ENCODE measurements at regions not wholly inside any gene's neighbourhood (a gene's known extent, or its start where the extent isn't known, plus 50 kb on each side); places are given as distances from the start of the nearest gene placed in this dataset.

- Mint-ChIP-seq H3K27me3 (peaks cover 9% of the 10 kb centered on the region), H3K4me1 (no peaks in the 10 kb centered on the region), H3K9me3 (peaks cover 23% of the 10 kb centered on the region), H3K36me3 (ENCODE audit: low read depth) (no peaks in the 10 kb centered on the region), H3K27ac (no peak overlapping the region), H3K4me3 (no peak overlapping the region)
- no peak for DNase-seq
- intact Hi-C loops (cut with micrococcal nuclease), result no loop called here
Measured at GRCh38 chr10:31630861-31631567, 297.6 kb downstream of the ARHGAP12 start.

DNA sequence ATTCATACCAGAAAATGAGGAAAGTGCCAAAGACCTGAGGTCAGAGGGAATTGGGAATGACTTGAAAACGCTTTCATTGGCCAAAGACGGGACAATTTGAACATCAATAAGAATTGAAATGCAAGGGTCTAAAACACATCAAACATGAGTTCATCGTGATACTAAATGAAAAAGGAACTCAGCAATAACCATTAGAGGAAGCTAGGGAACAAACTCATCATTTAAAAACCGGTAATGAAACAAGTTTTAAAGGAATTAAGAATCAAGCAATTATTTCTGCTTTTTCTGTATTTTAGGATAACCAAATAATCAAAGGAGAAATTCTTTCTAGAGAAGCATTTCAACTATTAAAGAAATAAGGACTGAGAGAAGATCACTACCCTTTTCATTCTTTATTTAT, 303.1 kb downstream of the ARHGAP12 start:
- H3K4me3 Mint-ChIP-seq, result no peak overlapping the region
- no peaks in the 10 kb centered on the region for H3K4me1 Mint-ChIP-seq

DNA sequence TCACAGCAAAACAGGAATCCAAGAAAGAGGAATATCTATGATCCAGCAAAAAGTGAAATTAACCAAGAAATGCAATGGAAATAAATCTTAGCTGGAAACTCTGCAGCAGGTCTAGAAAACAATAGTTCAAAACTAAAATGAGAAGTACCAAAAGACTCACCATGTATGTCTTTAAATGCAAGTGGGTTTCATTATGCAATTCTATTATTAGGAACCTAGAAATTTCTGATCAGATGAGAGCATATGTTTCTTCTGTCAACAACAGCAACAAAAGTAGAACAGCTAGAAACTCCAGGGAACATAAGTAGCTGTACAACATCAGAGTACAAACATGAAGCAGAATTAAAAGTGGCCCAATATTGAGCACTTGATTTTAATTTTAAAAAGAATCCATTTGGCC, 304.0 kb downstream of the ARHGAP12 start:
- H3K36me3 Mint-ChIP-seq (ENCODE audit: low read depth), result no peaks in the 10 kb centered on the region
- no peak overlapping the region for H3K4me3 Mint-ChIP-seq
- no peaks in the 10 kb centered on the region for H3K4me1 Mint-ChIP-seq
- intact Hi-C loops (cut with micrococcal nuclease), result no loop called here
- H3K9me3 Mint-ChIP-seq, result peaks cover 22% of the 10 kb centered on the region
- H3K27me3 Mint-ChIP-seq, result peaks cover 7% of the 10 kb centered on the region
- no peak overlapping the region for H3K27ac Mint-ChIP-seq
- DNase-seq, result no peak

More for the DNA sequence above, 303.1 kb downstream of the ARHGAP12 start:
- DNase-seq, result no peak
- no peaks in the 10 kb centered on the region for H3K36me3 Mint-ChIP-seq (ENCODE audit: low read depth)
- H3K9me3 Mint-ChIP-seq, result peaks cover 29% of the 10 kb centered on the region
- intact Hi-C loops (cut with micrococcal nuclease), result no loop called here
- H3K27ac Mint-ChIP-seq, result no peak overlapping the region
- H3K27me3 Mint-ChIP-seq, result peaks cover 12% of the 10 kb centered on the region

- Mint-ChIP-seq H3K36me3 (ENCODE audit: low read depth) (no peaks in the 10 kb centered on the region), H3K4me1 (no peaks in the 10 kb centered on the region), H3K4me3 (no peak overlapping the region), H3K27me3 (peaks cover 3% of the 10 kb centered on the region), H3K9me3 (peaks cover 21% of the 10 kb centered on the region), H3K27ac (no peak overlapping the region)
- DNase-seq, result no peak
- intact Hi-C loops (cut with micrococcal nuclease), result no loop called here
Measured at GRCh38 chr10:31623947-31624346, 304.7 kb downstream of the ARHGAP12 start.

DNA sequence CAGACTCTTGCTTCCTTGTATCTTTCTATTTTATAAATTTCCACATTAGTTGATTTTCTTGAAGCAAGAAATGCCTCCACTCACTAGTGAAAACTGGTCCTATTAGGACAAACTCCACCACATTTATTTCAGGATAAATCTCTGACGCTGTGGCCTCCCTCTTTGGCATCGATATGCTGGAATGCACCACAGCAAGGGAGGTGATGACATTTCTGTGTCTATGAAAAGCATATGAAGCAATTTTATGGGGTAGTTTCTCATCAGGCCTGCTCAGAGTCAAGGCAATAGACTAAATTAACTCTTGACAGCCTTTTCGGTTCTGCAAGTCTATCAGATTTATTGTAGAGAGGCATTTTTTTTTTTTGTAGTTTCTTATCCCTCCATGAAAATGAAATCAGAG, 304.4 kb downstream of the ZEB1 start:
- H3K36me3 Mint-ChIP-seq (ENCODE audit: low read depth), result no peaks in the 10 kb centered on the region
- H3K4me1 Mint-ChIP-seq, result no peaks in the 10 kb centered on the region
- peaks cover 3% of the 10 kb centered on the region for H3K27me3 Mint-ChIP-seq
- no peak overlapping the region for H3K27ac Mint-ChIP-seq
- H3K4me3 Mint-ChIP-seq, result no peak overlapping the region
- peaks cover 21% of the 10 kb centered on the region for H3K9me3 Mint-ChIP-seq
- DNase-seq, result no peak
- intact Hi-C loops (cut with micrococcal nuclease), result no loop called here

DNA sequence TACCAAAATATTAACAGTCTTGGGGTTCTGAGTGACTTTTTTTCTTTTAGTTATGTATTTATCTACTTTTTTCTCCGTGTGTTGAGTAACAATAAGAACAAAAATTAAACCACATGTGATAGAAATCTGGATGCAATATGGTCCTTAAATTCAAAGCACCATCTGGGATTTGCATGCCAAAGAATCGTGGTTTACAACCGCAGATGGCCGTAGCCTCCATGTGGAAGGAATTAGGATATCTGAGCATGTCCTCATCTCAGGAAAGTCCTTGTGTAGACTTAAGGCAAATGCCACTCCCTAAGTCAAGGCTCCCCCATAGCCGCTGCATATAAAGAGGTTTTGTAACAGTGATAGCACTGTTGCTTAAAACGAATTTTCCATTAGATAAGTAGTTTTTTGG, 304.0 kb downstream of the ZEB1 start:
- DNase-seq, result no peak
- Mint-ChIP-seq H3K36me3 (ENCODE audit: low read depth) (no peaks in the 10 kb centered on the region), H3K27ac (no peak overlapping the region), H3K27me3 (peaks cover 3% of the 10 kb centered on the region), H3K9me3 (peaks cover 21% of the 10 kb centered on the region), H3K4me1 (no peaks in the 10 kb centered on the region), H3K4me3 (no peak overlapping the region)
- intact Hi-C loops (cut with micrococcal nuclease), result no loop called here

DNA sequence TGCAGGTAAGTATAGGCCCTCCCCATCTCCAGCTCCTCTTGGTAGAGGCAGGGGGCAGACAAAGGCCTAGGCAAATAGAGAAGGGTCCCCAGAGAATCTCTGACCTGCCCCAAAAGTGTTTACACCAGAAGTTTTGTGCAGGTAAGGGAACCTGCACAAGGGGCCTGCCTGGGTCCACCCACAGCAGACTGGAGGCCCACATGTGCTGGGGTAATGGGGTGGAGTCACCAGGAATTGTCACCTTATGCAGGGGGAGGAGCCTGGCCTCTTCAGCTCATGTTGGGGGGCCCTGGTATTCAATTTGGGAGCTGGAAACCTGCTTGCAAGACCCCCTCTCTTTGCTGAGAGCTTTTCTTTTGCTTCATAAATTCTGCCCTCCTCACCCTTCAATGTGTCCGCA, 302.7 kb downstream of the ZEB1 start:
- no peaks in the 10 kb centered on the region for H3K36me3 Mint-ChIP-seq (ENCODE audit: low read depth)
- no peak overlapping the region for H3K4me3 Mint-ChIP-seq
- no peaks in the 10 kb centered on the region for H3K4me1 Mint-ChIP-seq
- intact Hi-C loops (cut with micrococcal nuclease), result no loop called here
- peaks cover 3% of the 10 kb centered on the region for H3K27me3 Mint-ChIP-seq
- no peak overlapping the region for H3K27ac Mint-ChIP-seq
- DNase-seq, result no peak
- peaks cover 18% of the 10 kb centered on the region for H3K9me3 Mint-ChIP-seq

GRCh38 chr10:31620226-31621151, 301.5 kb downstream of the ZEB1 start:
- Mint-ChIP-seq H3K9me3 (peaks cover 9% of the 10 kb centered on the region), H3K4me3 (no peak overlapping the region), H3K27ac (no peak overlapping the region), H3K36me3 (ENCODE audit: low read depth) (no peaks in the 10 kb centered on the region), H3K4me1 (no peaks in the 10 kb centered on the region), H3K27me3 (peaks cover 2% of the 10 kb centered on the region)
- intact Hi-C loops (cut with micrococcal nuclease), result no loop called here
- no peak for DNase-seq

- no peaks in the 10 kb centered on the region for H3K4me1 Mint-ChIP-seq
- H3K4me3 Mint-ChIP-seq, result no peak overlapping the region
- peak; percentile 41 for DNase-seq
- peaks cover 14% of the 10 kb centered on the region for H3K9me3 Mint-ChIP-seq
- H3K27me3 Mint-ChIP-seq, result no peaks in the 10 kb centered on the region
- intact Hi-C loops (cut with micrococcal nuclease), result no loop called here
- H3K36me3 Mint-ChIP-seq (ENCODE audit: low read depth), result no peaks in the 10 kb centered on the region
- no peak overlapping the region for H3K27ac Mint-ChIP-seq
Measured at GRCh38 chr10:31619531-31620061, 300.6 kb downstream of the ZEB1 start.

DNA sequence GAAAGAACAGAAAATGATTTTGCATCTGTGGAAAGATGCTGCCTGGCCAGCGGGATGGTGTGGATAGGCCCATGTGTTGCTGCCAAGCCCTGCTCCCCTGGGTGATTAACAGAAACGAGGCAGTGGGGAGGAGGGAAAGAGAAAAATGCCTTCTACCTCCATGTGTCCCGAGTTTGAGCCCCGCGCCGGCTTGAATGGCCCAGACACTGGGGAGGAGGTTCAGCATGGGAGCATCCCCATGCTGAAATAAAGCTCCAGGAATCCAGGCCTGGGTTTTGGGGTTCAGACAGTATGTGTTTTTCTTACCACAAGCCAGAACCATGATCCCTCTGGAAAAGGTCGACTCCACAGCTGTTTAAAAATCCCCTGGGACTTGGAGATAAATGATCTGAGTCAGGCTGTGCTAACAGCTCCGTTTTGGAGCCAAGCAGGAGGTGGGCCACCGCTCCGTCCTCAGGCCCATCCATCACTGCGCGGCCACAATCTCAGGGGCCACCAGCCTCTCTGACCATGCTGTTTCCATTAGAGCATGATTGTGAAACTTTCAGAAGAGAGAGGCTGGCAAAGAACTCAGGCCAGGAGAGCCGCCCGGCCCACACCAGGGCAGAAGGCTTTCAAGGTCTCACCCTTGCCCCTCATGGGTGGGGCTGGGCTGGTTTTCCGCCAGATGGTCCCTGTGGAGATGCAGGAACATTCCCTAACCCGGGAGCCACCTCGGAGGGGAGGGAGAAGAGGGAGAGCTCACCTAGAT, 299.7 kb downstream of the ZEB1 start:
- Mint-ChIP-seq H3K36me3 (ENCODE audit: low read depth) (no peaks in the 10 kb centered on the region), H3K27ac (no peak overlapping the region)

GRCh38 chr10:31617757-31618156, 298.7 kb downstream of the ZEB1 start:
- Mint-ChIP-seq H3K4me3 (no peak overlapping the region), H3K27me3 (peaks cover 6% of the 10 kb centered on the region), H3K9me3 (peaks cover 5% of the 10 kb centered on the region), H3K36me3 (ENCODE audit: low read depth) (no peaks in the 10 kb centered on the region), H3K4me1 (no peaks in the 10 kb centered on the region), H3K27ac (no peak overlapping the region)
- no peak for DNase-seq
- intact Hi-C loops (cut with micrococcal nuclease), result no loop called here

More for the DNA sequence above, 299.7 kb downstream of the ZEB1 start:
- intact Hi-C loops (cut with micrococcal nuclease), result no loop called here
- no peak for DNase-seq
- no peaks in the 10 kb centered on the region for H3K4me1 Mint-ChIP-seq
- no peak overlapping the region for H3K4me3 Mint-ChIP-seq
- H3K9me3 Mint-ChIP-seq, result peaks cover 6% of the 10 kb centered on the region
- H3K27me3 Mint-ChIP-seq, result peaks cover 2% of the 10 kb centered on the region

GRCh38 chr10:31617133-31617532, 298.1 kb downstream of the ZEB1 start:
- H3K27me3 Mint-ChIP-seq, result peaks cover 6% of the 10 kb centered on the region
- no peak for DNase-seq
- no peaks in the 10 kb centered on the region for H3K36me3 Mint-ChIP-seq (ENCODE audit: low read depth)
- intact Hi-C loops (cut with micrococcal nuclease), result no loop called here
- H3K4me1 Mint-ChIP-seq, result no peaks in the 10 kb centered on the region
- no peak overlapping the region for H3K4me3 Mint-ChIP-seq
- H3K9me3 Mint-ChIP-seq, result peaks cover 5% of the 10 kb centered on the region
- H3K27ac Mint-ChIP-seq, result no peak overlapping the region

GRCh38 chr10:31615129-31615528, 296.1 kb downstream of the ZEB1 start:
- Mint-ChIP-seq H3K4me1 (no peaks in the 10 kb centered on the region), H3K9me3 (peaks cover 5% of the 10 kb centered on the region), H3K27ac (no peak overlapping the region), H3K4me3 (no peak overlapping the region), H3K27me3 (peaks cover 15% of the 10 kb centered on the region), H3K36me3 (ENCODE audit: low read depth) (no peaks in the 10 kb centered on the region)
- DNase-seq, result no peak
- intact Hi-C loops (cut with micrococcal nuclease), result no loop called here
